GM21786 (cell line): ENCODE measurements at regions not wholly inside any gene's neighbourhood (a gene's known extent, or its start where the extent isn't known, plus 50 kb on each side); places are given as distances from the start of the nearest gene placed in this dataset.
"Not testable (repeated sequence)": the region's sequence is repeated elsewhere in the genome, so short reads cannot be mapped to it uniquely, and the experiment has no call there.

ENCODE experiments used
- ATAC-seq: cut with Tn5 transposase; IDR thresholded peaks from one replicate; pipeline ENCODE4 v1.9.1; 2021; ENCODE audit not compliant: unreplicated experiment

- ATAC-seq: no peak
These were observed 157.3 kb upstream of the CDK1 start for GRCh38 chr10:60621018-60621417.

GRCh38 chr10:60618861-60619260 lies 159.4 kb upstream of the CDK1 start:
- ATAC-seq: no peak

DNA sequence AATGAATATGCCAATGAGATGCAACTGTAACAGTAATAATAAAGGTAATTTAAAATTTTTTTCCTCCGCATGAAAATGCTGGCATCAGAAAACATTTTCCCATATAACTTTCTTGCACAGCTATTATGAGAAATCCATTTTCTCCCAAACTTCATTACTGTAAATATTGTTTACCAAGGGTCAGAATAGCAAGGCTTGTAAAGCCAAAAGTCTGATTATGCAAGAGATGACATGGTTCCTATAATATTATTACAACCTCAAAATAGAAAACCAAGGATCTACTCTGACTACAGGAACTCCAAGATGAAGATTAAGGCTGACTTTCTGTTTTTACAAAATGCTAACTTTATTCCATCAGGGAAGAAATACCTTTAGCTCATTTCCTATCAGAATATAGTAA lies 162.7 kb upstream of the CDK1 start:
- ATAC-seq: no peak

DNA sequence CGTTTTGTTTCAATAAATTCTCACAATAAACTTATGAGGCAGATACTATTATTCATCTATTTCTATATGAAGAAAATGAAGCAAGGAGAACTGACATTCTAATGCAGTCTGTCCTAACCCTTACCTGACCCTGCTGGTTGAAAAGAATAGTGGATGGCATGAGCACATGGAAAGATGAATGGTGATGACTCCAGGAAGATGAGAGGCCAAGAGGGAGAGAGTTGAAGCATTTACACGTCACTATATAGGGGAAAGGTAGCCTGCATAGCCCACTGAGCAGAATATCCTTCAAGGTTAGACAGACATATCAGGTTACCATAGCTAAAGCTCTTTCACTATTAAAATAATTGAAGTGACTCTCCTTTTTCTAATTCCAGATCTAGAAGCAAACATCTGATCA lies 163.9 kb upstream of the CDK1 start:
- ATAC-seq: no peak

DNA sequence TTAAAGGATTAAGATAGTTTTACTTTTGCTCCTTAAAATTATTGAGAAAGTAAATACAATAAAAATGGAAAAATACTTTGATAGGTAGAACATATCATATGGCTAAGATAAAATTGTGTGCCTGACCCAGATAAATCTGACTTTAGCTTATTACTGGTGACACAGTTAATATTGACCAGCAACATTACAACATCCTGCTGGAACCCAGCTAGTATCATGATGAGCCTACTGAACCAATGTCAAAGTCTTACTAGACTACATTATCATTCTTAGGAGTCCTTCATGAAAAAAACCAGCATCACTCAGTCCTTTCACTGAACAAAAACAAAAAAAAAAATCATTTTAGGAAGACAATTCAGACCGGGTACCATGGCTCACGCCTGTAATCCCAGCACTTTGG lies 164.8 kb upstream of the CDK1 start:
- no peak for ATAC-seq

GRCh38 chr10:60611291-60611747 lies 167.0 kb upstream of the CDK1 start:
- ATAC-seq: no peak

- no peak for ATAC-seq
These were observed 170.9 kb upstream of the CDK1 start for GRCh38 chr10:60607372-60607771.

- no peak for ATAC-seq
These were observed 171.8 kb upstream of the CDK1 start for GRCh38 chr10:60606343-60607080.

DNA sequence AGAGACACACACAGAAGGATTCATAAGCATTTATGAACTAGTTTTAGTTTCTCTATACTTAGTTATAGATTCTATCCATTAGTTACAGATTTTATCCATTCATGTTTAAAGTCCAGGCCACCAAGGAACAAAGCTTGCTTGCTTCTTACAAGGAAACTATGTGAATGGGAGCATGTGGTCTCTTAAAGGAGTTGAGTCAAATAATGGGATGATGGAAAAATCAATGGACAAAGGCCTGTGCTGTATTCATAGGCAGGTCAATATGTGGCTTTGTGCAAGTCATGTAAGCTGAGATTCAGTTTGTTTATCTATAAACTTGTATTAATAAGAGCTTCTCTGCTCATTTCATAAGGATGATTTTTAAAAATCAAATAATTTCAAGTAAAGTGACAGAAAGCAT lies 172.8 kb upstream of the CDK1 start:
- no peak for ATAC-seq

DNA sequence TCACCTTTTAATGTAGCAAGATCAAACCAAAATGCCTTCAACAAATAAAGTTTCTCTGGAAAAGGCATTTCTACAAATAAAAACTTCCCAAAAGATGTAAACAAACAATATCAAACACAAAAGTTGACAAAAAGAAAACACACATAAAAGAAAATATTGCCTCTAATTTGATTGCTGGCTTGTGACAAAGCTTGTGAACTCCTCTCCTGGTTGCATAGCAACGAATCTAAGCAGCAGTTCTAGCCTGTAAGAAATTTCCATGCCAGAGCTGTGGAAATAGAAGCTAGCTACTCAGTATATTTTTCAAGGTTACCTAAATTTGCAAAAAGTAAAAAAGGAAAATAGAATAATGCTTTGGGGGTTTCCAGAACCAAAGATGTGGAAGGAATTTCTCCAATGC lies 173.9 kb upstream of the CDK1 start:
- ATAC-seq: no peak

DNA sequence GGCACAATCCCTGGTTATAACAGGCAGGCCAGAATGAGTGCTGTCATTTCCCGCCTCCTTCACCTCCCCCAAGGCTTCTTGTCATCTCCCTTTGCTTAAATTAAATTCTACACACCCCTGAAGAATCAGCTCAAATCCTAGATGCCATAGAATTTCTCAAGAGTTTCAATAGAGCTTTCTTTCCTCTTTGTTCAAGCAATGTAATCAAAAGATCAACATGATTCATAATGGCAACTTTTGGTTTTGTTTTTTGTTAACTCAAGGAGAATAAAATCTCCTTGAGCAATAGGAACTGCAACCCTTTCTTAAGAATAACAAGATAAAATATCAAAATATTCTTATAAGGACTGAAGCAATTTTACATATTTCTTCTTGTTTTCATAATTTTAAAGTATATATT lies 180.8 kb upstream of the CDK1 start:
- ATAC-seq: no peak

- no peak for ATAC-seq
These were observed 182.4 kb upstream of the CDK1 start for GRCh38 chr10:60595852-60596251.

- ATAC-seq: no peak
These were observed 183.7 kb upstream of the CDK1 start for GRCh38 chr10:60594476-60595051.

DNA sequence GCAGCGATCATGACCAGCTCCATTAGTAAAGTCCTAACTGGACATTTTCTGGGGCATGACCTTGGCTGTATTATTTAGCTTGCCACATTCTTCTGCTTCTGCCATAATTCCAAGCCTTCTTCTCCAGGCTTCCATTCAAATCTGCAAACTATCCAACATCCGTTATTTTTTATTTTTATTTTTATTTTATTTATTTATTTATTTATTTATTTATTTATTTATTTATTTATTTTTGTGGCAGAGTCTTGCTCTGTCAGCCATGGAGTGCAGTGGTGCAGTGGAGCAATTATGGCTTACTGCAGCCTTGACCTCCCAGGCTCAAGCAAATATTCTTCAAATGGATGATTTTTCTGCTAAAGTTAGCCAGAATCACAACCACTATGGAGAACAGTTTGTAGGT lies 187.2 kb upstream of the CDK1 start:
- no peak for ATAC-seq

GRCh38 chr10:60589376-60589775 lies 188.9 kb upstream of the CDK1 start:
- ATAC-seq: no peak

- not testable (repeated sequence) for ATAC-seq
These were observed 192.1 kb upstream of the ANK3 start for GRCh38 chr10:60581782-60582181.

- ATAC-seq: no peak
These were observed 188.5 kb upstream of the ANK3 start for GRCh38 chr10:60578217-60578616.

- ATAC-seq: no peak
These were observed 186.7 kb upstream of the ANK3 start for GRCh38 chr10:60576130-60577069.

DNA sequence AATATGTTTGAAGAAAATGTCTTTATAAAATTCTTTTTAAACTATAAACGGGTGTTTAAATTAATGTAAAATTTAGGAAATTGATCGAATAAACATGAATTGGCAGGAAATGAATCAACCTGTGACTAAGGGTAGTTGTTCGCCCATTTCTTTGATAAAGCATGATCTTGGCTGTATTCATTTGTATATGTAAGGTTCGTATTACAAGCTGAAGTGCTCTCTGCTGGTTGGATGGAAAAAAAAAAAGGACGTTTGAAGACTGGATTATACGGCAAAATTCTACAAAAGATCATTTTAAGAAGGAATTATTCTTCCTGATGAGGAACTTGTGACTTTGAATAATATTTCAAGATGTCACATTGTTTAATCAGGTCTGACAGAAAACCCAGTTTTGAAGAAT lies 185.4 kb upstream of the ANK3 start:
- ATAC-seq: no peak

DNA sequence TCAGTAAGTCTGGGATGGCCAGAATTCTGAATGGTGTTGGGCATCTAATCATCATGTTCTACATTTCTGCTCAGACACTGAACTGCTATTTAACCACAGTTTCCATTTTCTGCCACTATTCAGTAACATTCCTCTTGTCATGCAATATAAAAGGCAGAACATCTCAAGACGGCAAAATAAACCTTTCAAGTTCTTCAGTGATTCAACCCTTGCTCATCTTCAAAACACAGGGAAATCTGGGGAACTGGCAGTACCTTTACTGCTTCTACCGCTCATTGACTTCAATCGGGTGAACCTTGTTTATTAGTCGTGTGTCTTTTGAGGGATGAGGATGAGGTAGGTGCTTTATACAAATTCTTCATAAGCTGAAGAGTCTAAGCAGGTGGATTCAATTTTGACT lies 184.7 kb upstream of the ANK3 start:
- no peak for ATAC-seq

DNA sequence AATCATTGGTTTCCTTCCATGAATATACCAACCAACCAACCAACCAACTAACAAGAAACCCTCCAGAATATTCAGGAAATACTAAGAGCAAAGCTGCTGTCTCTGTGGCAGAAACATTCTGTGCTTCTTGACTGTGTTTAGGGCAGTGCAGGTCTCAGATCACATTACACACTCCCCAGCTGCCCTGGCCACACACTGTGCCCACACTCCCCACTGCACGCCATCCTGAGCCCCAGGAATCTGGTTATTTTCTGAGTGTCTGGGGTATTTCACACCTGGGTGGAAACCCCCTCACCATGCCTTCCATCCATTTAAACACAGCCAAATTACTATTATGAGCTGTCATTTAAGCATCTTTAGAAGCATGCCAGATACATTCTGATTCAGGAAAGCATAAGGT lies 183.7 kb upstream of the ANK3 start:
- no peak for ATAC-seq
